GM20000 (cell line): ENCODE measurements at regions not wholly inside any gene's neighbourhood (a gene's known extent, or its start where the extent isn't known, plus 50 kb on each side); places are given as distances from the start of the nearest gene placed in this dataset.

Source experiments
- DNase-seq: peaks from one replicate; pipeline ENCODE4 v3.0.0; 2012; ENCODE audit warnings: low spot score
- CTCF ChIP-seq: IDR thresholded peaks from 2 replicates; pipeline ENCODE4 v1.5.1; 2012; ENCODE audit warnings: mild to moderate bottlenecking, control low read depth; ENCODE audit errors: extremely low read depth, missing control alignments

- no peak for TF ChIP-seq CTCF
- DNase-seq = no peak
Measured at GRCh38 chr3:152930516-152930915, 95.6 kb downstream of the P2RY1 start.

GRCh38 chr3:152937234-152937633 is 102.3 kb downstream of the P2RY1 start:
- no peak for TF ChIP-seq CTCF
- no peak for DNase-seq

GRCh38 chr3:152938974-152939636 is 104.2 kb downstream of the P2RY1 start:
- no peak for DNase-seq
- no peak for TF ChIP-seq CTCF

- DNase-seq = no peak
- TF ChIP-seq CTCF = no peak
Measured at GRCh38 chr3:152941859-152942258, 106.9 kb downstream of the P2RY1 start.

- no peak for DNase-seq
- no peak for TF ChIP-seq CTCF
Measured at GRCh38 chr3:152942366-152942765, 107.4 kb downstream of the P2RY1 start.

GRCh38 chr3:152943645-152944044 is 108.7 kb downstream of the P2RY1 start:
- DNase-seq = no peak
- TF ChIP-seq CTCF = no peak

GRCh38 chr3:152944671-152945070 is 109.7 kb downstream of the P2RY1 start:
- no peak for DNase-seq
- no peak for TF ChIP-seq CTCF
